Right atrium auricular region (tissue), 2 donors: ENCODE measurements at regions not wholly inside any gene's neighbourhood (a gene's known extent, or its start where the extent isn't known, plus 50 kb on each side); places are given as distances from the start of the nearest gene placed in this dataset.

Source experiments
- DNase-seq: peaks from one replicate; pipeline ENCODE4 v3.0.0-alpha.2; 2019; ENCODE audit warnings: low spot score
- H3K27ac ChIP-seq, 2 donors: fragments of 200-600 bp; sonication (generic); 1 replicate in 1 of 2; 2 replicates in 1 of 2; pipeline ENCODE4 v1.5.1; 2016 to 2019
- H3K27me3 ChIP-seq, 2 donors: fragments of 200-600 bp; sonication (generic); one replicate each; pipeline versions ENCODE4 v1.5.1 to v1.6.0; 2017 to 2019
- H3K36me3 ChIP-seq: fragments of 200-600 bp; sonication (generic); one replicate; pipeline ENCODE4 v1.5.1; 2016
- H3K4me1 ChIP-seq, 2 donors: fragments of 200-600 bp; sonication (generic); one replicate each; pipeline versions ENCODE4 v1.5.1 to v1.6.0; 2017 to 2019
- H3K4me3 ChIP-seq, 2 donors: fragments of 200-600 bp; sonication (generic); 1 replicate in 1 of 2; 2 replicates in 1 of 2; pipeline ENCODE4 v1.5.1; 2017 to 2019; ENCODE audit warnings: mild to moderate bottlenecking in 1 of 2, moderate library complexity in 1 of 2
- H3K9me3 ChIP-seq, 2 donors: fragments of 200-600 bp; sonication (generic); one replicate each; pipeline ENCODE4 v1.5.1; 2019
- CTCF ChIP-seq, 2 donors: fragments of 200-600 bp; sonication (generic); IDR thresholded peaks; one replicate each; pipeline ENCODE4 v1.5.1; 2019; ENCODE audit warnings: antibody characterized with exemption in 2 of 2

DNA sequence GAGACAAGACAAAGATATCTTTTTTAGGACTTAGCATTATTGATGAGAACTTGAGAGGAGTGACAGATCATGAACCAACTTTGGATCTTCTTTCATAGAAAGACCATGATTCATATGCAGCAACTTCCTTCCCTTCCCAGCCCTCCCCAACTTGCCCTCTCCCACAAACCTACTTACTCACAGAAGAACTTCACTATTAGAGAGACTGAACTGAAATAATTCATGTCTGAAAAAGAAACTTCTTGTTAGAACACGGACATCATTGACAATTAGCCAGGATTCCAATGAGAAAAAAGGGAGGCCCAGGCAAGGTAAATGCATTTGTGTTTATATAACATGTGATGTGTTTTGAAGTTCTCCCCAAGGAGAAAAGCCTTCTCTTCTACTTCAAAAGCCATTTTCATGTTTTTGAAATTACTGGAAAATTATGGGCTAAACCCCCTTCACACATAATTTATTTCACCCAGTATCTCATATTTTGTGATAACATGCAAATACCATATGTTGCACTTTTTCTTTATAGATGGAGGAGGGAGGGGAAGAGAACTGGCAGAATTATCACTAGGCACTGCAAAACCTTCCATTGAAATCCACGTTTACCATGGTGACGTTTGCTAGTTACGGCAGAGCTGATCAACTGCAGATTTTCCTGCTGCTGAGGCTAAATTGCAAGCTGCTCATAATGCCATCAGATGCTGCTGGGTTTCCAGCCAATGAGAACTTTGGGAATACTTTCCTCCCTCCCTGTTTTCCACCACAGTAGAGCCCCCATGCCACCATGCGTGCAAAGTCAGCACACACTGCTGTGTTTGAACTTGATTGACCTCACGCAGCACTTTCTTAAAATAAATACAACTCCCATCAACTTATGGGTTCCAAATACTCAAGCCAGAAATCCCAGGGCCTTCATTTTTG lies 294.7 kb downstream of the MEIS1 start:
- no peak overlapping the region for H3K4me3 ChIP-seq
- H3K36me3 ChIP-seq: no peaks in the 10 kb centered on the region
- no peaks in the 10 kb centered on the region for H3K4me1 ChIP-seq
- no peak for DNase-seq
- H3K27me3 ChIP-seq: no peaks in the 10 kb centered on the region
- H3K9me3 ChIP-seq: no peaks in the 10 kb centered on the region
- TF ChIP-seq CTCF (IDR thresholded peaks at IDR 0.05): no peak
- no peak overlapping the region for H3K27ac ChIP-seq

DNA sequence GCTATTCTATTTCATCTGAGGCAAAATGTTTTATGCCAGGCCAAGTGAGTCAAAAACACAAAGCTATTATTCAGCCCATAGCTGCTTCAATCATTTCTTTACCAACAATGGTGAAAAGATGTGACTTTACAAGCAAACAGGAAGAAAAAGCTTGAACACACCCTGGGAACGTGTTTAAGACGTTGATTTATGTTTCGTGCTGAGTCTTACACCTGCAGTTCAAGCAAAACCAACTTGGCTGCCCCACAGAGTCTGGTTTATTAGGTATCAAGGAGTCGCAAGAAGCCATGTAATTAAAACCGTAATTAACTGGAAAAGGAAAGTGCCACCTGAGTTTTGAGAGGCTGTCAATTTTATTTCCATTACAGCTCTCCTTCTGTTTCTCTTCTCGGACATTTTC lies 295.5 kb downstream of the MEIS1 start:
- no peak overlapping the region for H3K4me3 ChIP-seq
- no peaks in the 10 kb centered on the region for H3K4me1 ChIP-seq
- H3K36me3 ChIP-seq: no peaks in the 10 kb centered on the region
- H3K27ac ChIP-seq: no peak overlapping the region
- H3K9me3 ChIP-seq: no peaks in the 10 kb centered on the region
- H3K27me3 ChIP-seq: no peaks in the 10 kb centered on the region
- TF ChIP-seq CTCF (IDR thresholded peaks at IDR 0.05): no peak
- DNase-seq: no peak

GRCh38 chr2:66733364-66733999 lies 298.6 kb downstream of the MEIS1 start:
- no peaks in the 10 kb centered on the region for H3K27me3 ChIP-seq
- no peaks in the 10 kb centered on the region for H3K4me1 ChIP-seq
- no peak overlapping the region for H3K4me3 ChIP-seq
- H3K27ac ChIP-seq: no peak overlapping the region
- no peak for TF ChIP-seq CTCF (IDR thresholded peaks at IDR 0.05)
- no peaks in the 10 kb centered on the region for H3K36me3 ChIP-seq
- no peaks in the 10 kb centered on the region for H3K9me3 ChIP-seq
- DNase-seq: no peak

DNA sequence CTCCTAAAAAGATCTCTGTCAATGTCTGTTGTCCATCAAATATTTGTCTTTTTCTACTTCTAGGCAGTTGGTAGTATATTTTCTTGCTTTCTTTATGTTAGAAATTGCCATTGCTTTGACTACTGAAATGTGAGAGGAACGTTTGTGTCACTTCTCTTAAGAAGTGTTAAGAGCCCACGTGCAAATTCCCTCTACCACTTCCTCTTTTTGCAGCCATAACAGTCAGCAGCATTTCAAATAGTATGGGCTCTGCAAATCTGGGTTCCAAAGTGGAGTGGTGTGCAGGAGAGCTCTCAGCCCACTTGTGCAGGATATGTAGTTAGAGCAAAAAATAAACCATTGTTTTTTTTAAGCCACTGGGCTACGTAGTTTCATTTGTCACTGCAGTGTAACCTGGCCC lies 314.0 kb downstream of the MEIS1 start:
- no peaks in the 10 kb centered on the region for H3K36me3 ChIP-seq
- H3K27me3 ChIP-seq: no peaks in the 10 kb centered on the region
- no peak for TF ChIP-seq CTCF (IDR thresholded peaks at IDR 0.05)
- H3K27ac ChIP-seq: no peak overlapping the region
- no peak overlapping the region for H3K4me3 ChIP-seq
- no peaks in the 10 kb centered on the region for H3K4me1 ChIP-seq
- DNase-seq: no peak
- H3K9me3 ChIP-seq: no peaks in the 10 kb centered on the region

DNA sequence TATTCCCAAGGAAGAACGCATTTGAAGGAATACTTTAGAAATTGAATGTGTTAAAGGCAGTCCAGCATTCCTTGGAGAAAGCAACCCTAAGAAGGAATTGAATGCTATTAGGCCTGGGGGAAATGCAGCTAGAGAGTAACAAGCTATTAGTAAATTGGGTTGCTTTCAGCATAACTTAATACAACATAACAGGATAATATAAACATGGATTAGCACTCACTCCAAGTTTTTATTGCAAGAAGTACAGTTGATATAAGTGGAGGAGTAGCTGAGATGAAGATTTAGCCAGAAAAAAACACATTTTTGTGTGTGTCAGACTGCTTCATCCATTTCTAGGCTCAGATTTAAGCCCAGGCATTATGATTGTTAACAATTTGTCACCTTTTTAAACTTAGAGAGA lies 314.6 kb downstream of the MEIS1 start:
- H3K4me1 ChIP-seq: no peaks in the 10 kb centered on the region
- no peak overlapping the region for H3K4me3 ChIP-seq
- no peak for DNase-seq
- H3K27me3 ChIP-seq: no peaks in the 10 kb centered on the region
- no peaks in the 10 kb centered on the region for H3K36me3 ChIP-seq
- no peak for TF ChIP-seq CTCF (IDR thresholded peaks at IDR 0.05)
- no peak overlapping the region for H3K27ac ChIP-seq
- H3K9me3 ChIP-seq: no peaks in the 10 kb centered on the region
